K562 (cell line): ENCODE measurements at regions not wholly inside any gene's neighbourhood (a gene's known extent, or its start where the extent isn't known, plus 50 kb on each side); places are given as distances from the start of the nearest gene placed in this dataset.
A peak's percentile ranks its signal among the peaks of the same experiment; 100 is the strongest.

Source experiments
- ATAC-seq: fragments of 200-7000 bp; cut with Tn5 transposase; 3 replicates; pipeline ENCODE4 v1.9.1; 2020; ENCODE audit warnings: moderate library complexity
- BruUV-seq: library from RNA; stranded (reverse); fragments of 400-500 nt; replicated peaks from 2 replicates; lab custom pipeline; 2021; lab: Mats Ljungman, UMichigan
- CTCF ChIA-PET: fragments of 300-600 bp; formaldehyde crosslinking; extraction: SDS; loops from one replicate; lab custom pipeline; 2021; ENCODE audit warnings: low intra/inter-chr PET ratio; lab: Yijun Ruan, JAX
- POLR2A ChIA-PET: fragments of 300-600, 350-650 bp; sonication (Branson Sonifier 250); formaldehyde crosslinking; extraction: SDS; loops from one replicate; lab custom pipeline; 2021; ENCODE audit warnings: antibody characterized with exemption, inconsistent platforms; lab: Yijun Ruan, JAX
- DNase-seq, 4 experiments: peaks; one replicate each; pipeline versions ENCODE4 v3.0.0 to v3.0.0-alpha.2; 2011 to 2018; ENCODE audit warnings: low spot score in 3 of 4, mixed read lengths in 3 of 4; ENCODE audit errors: extremely low read depth in 1 of 4
- FAIRE-seq: peaks from 2 replicates; lab custom pipeline; 2011; peaks lifted over from hg19 to GRCh38; lab: Jason Lieb, UNC
- H2AFZ ChIP-seq: 2 replicates; pipeline ENCODE4 v1.6.0; 2011; ENCODE audit warnings: low read depth, low read length, control low read depth, inconsistent platforms
- H3K27ac ChIP-seq: fragments of 200-600 bp; 3 replicates; pipeline ENCODE4 v1.8.0; 2011; ENCODE audit warnings: low read depth, mild to moderate bottlenecking, control low read depth, inconsistent platforms, low read length, moderate library complexity, mixed read lengths; ENCODE audit errors: extremely low read depth
- H3K27me3 ChIP-seq, 2 experiments: fragments of 300-600 bp in 1 of 2; 2 replicates in 1 of 2; 3 replicates in 1 of 2; pipeline versions ENCODE4 v1.6.0 to v1.8.0; 2011; ENCODE audit warnings: inconsistent platforms in 2 of 2, low read length in 2 of 2, mild to moderate bottlenecking in 1 of 2, mixed read lengths in 1 of 2, moderate library complexity in 1 of 2; ENCODE audit not compliant: control insufficient read depth in 2 of 2, insufficient read depth in 2 of 2
- H3K36me3 ChIP-seq: fragments of 300-600 bp; 3 replicates; pipeline ENCODE4 v1.8.0; 2011; ENCODE audit warnings: mild to moderate bottlenecking, low read length, inconsistent platforms; ENCODE audit not compliant: control insufficient read depth, insufficient read depth
- H3K4me1 ChIP-seq, 2 experiments: fragments of 200-600 bp in 1 of 2; replicated peaks in 1 of 2; 2 replicates in 1 of 2; 3 replicates in 1 of 2; pipeline versions ENCODE4 v1.5.1 to v1.8.0; 2011; ENCODE audit warnings: inconsistent platforms in 2 of 2, low read length in 2 of 2, mild to moderate bottlenecking in 1 of 2, mixed read lengths in 1 of 2, moderate library complexity in 1 of 2; ENCODE audit not compliant: control insufficient read depth in 2 of 2, insufficient read depth in 2 of 2
- H3K4me2 ChIP-seq: 2 replicates; pipeline ENCODE4 v1.6.1; 2011; ENCODE audit warnings: low read length, control low read depth, inconsistent platforms, mixed read lengths; ENCODE audit not compliant: insufficient read depth
- H3K4me3 ChIP-seq: fragments of 200-600 bp; sonication (generic), shearing (Covaris generic); 2 replicates; pipeline ENCODE4 v1.5.1; 2016; ENCODE audit warnings: control low read depth, inconsistent platforms
- H3K79me2 ChIP-seq: fragments of 200-600 bp; 3 replicates; pipeline ENCODE4 v1.8.0; 2011; ENCODE audit warnings: low read length, inconsistent platforms; ENCODE audit not compliant: control insufficient read depth, insufficient read depth
- H3K9ac ChIP-seq, 2 experiments: 2 replicates each; pipeline versions ENCODE4 v1.6.0 to v1.6.1; 2011; ENCODE audit warnings: low read depth in 2 of 2, low read length in 2 of 2, control low read depth in 1 of 2, inconsistent platforms in 1 of 2, mild to moderate bottlenecking in 1 of 2, mixed read lengths in 1 of 2; ENCODE audit not compliant: insufficient read depth in 1 of 2
- H3K9me1 ChIP-seq: one replicate; pipeline ENCODE4 v1.6.0; 2011; ENCODE audit warnings: inconsistent platforms, mild to moderate bottlenecking, low read length, moderate library complexity; ENCODE audit not compliant: control insufficient read depth, insufficient read depth
- H3K9me3 ChIP-seq: replicated peaks from 2 replicates; pipeline ENCODE4 v1.5.1; 2011; ENCODE audit warnings: low read depth, low read length, inconsistent platforms; ENCODE audit not compliant: control insufficient read depth, insufficient read depth
- H4K20me1 ChIP-seq: replicated peaks from 2 replicates; pipeline ENCODE4 v1.6.1; 2011; ENCODE audit warnings: low read length, inconsistent platforms, mixed read lengths; ENCODE audit not compliant: control insufficient read depth, insufficient read depth
- ATF4 ChIP-seq: fragments of 450-650 bp; formaldehyde crosslinking; IDR thresholded peaks from 2 replicates; pipeline ENCODE4 v1.4.0; 2022; ENCODE audit warnings: mild to moderate bottlenecking, moderate library complexity
- CTCF ChIP-seq, 3 experiments: IDR thresholded peaks in 2 of 3; conservative IDR thresholded peaks in 1 of 3; 2 replicates each; pipeline ENCODE4 v1.5.1; 2011 to 2012; ENCODE audit warnings: low read length in 3 of 3, mild to moderate bottlenecking in 3 of 3, control low read depth in 2 of 3, improper control_type of control experiment in 1 of 3, inconsistent platforms in 1 of 3, low read depth in 1 of 3, mixed read lengths in 1 of 3, moderate library complexity in 1 of 3; ENCODE audit not compliant: insufficient read depth in 2 of 3
- MYNN ChIP-seq, 2 experiments: sonication (generic); formaldehyde crosslinking in 1 of 2; IDR thresholded peaks; 2 replicates each; pipeline versions ENCODE4 v1.5.0 to v1.6.1; 2016 to 2020; ENCODE audit warnings: antibody characterized with exemption in 1 of 2, missing genetic modification reagents in 1 of 2
- SRF ChIP-seq, 2 experiments: fragments of 250-450, 450-650 bp in 1 of 2; sonication (Bioruptor Pico) in 1 of 2; sonication (generic) in 1 of 2; formaldehyde crosslinking; IDR thresholded peaks; 2 replicates each; pipeline versions ENCODE4 v1.5.0 to v1.5.1; 2020 to 2022; ENCODE audit warnings: mild to moderate bottlenecking in 1 of 2, missing genetic modification reagents in 1 of 2
- ZNF280A ChIP-seq: fragments of 450-650 bp; IDR thresholded peaks from 2 replicates; pipeline ENCODE4 v1.6.1; 2018; ENCODE audit warnings: mild to moderate bottlenecking, low read depth; ENCODE audit not compliant: partially characterized antibody
- ZNF316 ChIP-seq: fragments of 450-650 bp; IDR thresholded peaks from 2 replicates; pipeline ENCODE4 v1.6.1; 2016
- ZNF407 ChIP-seq: fragments of 450-650 bp; IDR thresholded peaks from 2 replicates; pipeline ENCODE4 v1.6.1; 2016; ENCODE audit warnings: low read depth
- ZNF561 ChIP-seq: fragments of 450-650 bp; formaldehyde crosslinking; conservative IDR thresholded peaks from 2 replicates; pipeline ENCODE4 v1.4.0; 2020; ENCODE audit warnings: mild to moderate bottlenecking, moderate library complexity
- WGBS: fragments of 100-300 bp; shearing (Covaris generic); methylation state at CpG from one replicate; pipeline ENCODE4 v1.1.6; 2016; ENCODE audit warnings: low coverage, mixed read lengths; ENCODE audit not compliant: insufficient coverage; ENCODE audit errors: missing lambda C conversion rate; 5-methylcytosine and 5-hydroxymethylcytosine counted together
- in situ Hi-C: fragments of 300-500 bp; cut with MboI; formaldehyde crosslinking; loops from 4 replicates; pipeline ENCODE4 v1.15.0; 2018; ENCODE audit warnings: inconsistent platforms, mixed read lengths
- intact Hi-C: fragments of 100-400 bp; cut with micrococcal nuclease; formaldehyde crosslinking; loops from 2 replicates; pipeline ENCODE4 v1.14.2; 2022

- Histone ChIP-seq H2AFZ (peak overlapping the region; percentile 20), H3K27ac (no peak overlapping the region), H3K4me1 (no peaks in the 10 kb centered on the region; a peak in 1 of 5 replicates), H3K9me3 (no peaks in the 10 kb centered on the region), H3K36me3 (no peaks in the 10 kb centered on the region), H3K4me2 (no peak overlapping the region), H3K9ac (no peak overlapping the region), H3K79me2 (no peaks in the 10 kb centered on the region), H4K20me1 (no peaks in the 10 kb centered on the region), H3K27me3 (peaks cover 0 to 3% of the 10 kb centered on the region in 2 experiments; a peak in 2 of 5 replicates), H3K9me1 (no peaks in the 10 kb centered on the region), H3K4me3 (no peak overlapping the region)
- FAIRE-seq (no peak), DNase-seq (peak in 3 of 4 experiments; percentile 24 to 35 (median 26)), ATAC-seq (peak; percentile 88)
- intact Hi-C loops (loop anchor here (1.0 to 5.0 kb wide), 3 partner anchors 110 to 273 kb away; partner anchors contain the start of genes CBX3 and HNRNPA2B1), in situ Hi-C loops (loop anchor here (5.0 to 25.0 kb wide), 5 partner anchors 90 to 1070 kb away; partner anchors contain the start of genes HOXA10, HOXA3, HOXA7 and HOXA9)
- WGBS: 21% methylated on average over 4 of the region's 4 CpGs
- BruUV-seq: no TSS peak
- ChIA-PET POLR2A (interaction anchor here (1.4 to 1.7 kb wide), 2 partner anchors 100 to 108 kb away, joined by 4 to 10 read pairs; partner anchors contain the start of gene HNRNPA2B1), CTCF (interaction anchor here (1.9 to 3.1 kb wide), 3 partner anchors 106 to 273 kb away, joined by 10 to 17 read pairs (median 10); no protein-coding TSS in a partner anchor)
- TF ChIP-seq ZNF561 (CRISPR knock-in tag) (no peak), SRF (CRISPR knock-in tag; IDR thresholded peaks at IDR 0.05) (no peak), ZNF316 (no peak), ATF4 (CRISPR knock-in tag) (no peak), MYNN (IDR thresholded peaks at IDR 0.05) (no peak), MYNN (CRISPR knock-in tag; IDR thresholded peaks at IDR 0.05) (no peak), ZNF407 (no peak), ZNF280A (no peak), CTCF (IDR thresholded peaks at IDR 0.05 in 2 of 3, conservative IDR thresholded peaks at IDR 0.05 in 1 of 3; ENCODE audit: insufficient read depth in 2 of 3, low read depth in 1 of 3, low read length in 3 of 3) (peak; percentile 15 to 41 (median 37); a peak in 4 of 6 replicates)
Measured at GRCh38 chr7:26091933-26092332, 60.1 kb upstream of the NFE2L3 start.
